GM21723 (cell line): ENCODE measurements at regions not wholly inside any gene's neighbourhood (a gene's known extent, or its start where the extent isn't known, plus 50 kb on each side); places are given as distances from the start of the nearest gene placed in this dataset.
"Not testable (repeated sequence)": the region's sequence is repeated elsewhere in the genome, so short reads cannot be mapped to it uniquely, and the experiment has no call there.

Experiments used
- ATAC-seq: cut with Tn5 transposase; IDR thresholded peaks from one replicate; pipeline ENCODE4 v1.9.1; 2021; ENCODE audit warnings: mild to moderate bottlenecking, moderate library complexity; ENCODE audit not compliant: unreplicated experiment

DNA sequence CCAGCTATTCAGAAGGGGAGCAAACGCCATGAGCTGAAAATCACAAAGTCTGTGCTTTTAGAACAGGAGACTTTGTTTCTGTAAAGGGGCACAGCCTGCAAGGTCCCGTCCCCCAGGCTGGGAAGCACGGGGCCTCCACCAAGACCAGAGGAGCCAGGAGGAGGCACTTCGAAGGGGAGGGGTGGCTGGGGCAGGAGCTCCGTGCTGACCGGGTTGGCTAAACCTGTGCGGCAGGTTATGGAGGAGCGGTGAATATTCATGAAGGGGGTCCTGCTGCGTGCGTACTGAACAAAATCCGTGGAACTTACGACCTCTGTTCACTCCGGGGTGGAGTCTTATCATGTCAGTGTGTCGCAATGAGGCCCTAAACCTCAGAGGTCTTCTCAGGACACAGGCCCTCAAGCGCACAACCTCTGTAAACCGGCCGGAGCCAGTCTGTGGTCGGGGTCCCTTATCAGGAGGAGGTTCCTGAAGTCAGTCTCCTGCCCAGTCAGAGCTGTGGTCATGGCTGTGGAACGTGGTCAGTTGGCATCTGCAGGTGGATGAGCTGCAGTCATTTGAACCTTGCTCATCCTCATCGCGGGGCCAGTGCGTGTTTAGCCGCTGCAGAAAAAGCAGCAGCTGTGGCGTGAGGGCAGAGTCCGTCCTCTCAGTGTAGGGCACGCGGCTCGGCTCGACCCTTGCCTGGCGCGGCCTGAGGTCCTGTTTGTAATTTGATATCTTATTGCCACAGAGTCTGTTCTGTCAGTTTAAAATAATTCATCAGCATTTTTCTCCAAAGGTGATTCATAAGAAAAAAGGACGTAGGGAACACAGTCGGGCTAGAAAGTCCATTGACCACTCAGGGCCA lies 5507.7 kb upstream of the TPTE start:
- ATAC-seq: not testable (repeated sequence)

DNA sequence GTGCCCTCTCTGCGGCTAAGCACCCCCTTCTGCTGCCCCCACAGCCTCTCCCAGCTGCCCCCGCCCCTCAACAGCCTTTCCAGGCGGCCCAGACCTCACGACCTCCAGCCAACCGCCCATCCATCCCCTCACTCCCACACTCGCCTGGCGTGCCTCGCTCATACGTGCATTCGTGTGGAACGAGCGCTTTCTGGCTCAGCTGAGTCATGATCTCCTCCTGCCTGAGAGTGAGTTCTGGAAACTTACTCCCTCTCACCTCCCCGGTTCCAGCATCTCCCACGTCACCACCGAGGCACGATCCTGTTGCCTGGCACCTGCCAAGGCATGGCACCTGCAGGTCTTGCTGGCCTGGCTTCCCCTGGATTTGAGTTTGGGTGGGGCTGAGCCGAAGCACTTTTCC lies 5506.2 kb upstream of the TPTE start:
- not testable (repeated sequence) for ATAC-seq

DNA sequence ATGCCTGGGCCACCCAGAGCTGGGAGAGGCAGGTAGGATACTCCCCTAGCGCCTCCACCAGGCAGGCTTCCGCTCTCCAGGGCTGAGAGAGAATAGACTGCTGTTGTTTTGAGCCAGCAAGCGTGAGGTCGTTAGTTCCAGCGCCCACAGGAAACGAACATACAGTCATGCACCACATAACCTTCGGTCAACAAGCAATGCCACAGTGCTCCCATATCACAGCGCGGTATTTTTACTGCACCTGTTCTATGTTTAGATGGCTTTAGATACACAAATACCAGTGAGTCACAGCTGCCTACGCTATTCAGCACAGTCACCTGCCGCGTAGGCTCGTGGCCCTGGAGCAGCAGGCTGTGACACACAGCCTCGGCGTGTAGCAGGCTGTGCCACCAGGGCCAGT lies 5502.3 kb upstream of the TPTE start:
- peak; percentile 49 for ATAC-seq

- peak; percentile 49 for ATAC-seq
Observed at GRCh38 chr21:5021815-5022214, 5499.6 kb upstream of the TPTE start.

DNA sequence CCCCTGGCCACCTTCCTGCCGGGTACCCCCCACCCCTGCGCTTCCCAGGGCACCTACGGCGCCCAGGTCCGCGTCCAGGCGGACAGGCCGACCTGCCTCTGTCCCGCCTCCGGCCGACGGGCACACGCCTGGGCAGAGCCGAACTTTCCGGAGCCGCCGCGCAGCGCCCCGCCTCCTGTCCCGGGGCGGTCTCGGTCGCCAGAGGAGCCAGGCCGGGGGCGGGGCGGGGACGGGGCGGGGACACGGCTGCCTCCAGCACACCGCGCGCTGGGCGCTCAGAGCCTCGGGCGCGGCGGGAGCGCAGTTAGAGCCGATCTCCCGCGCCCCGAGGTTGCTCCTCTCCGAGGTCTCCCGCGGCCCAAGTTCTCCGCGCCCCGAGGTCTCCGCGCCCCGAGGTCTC lies 5499.1 kb upstream of the TPTE start:
- peak; percentile 49 for ATAC-seq

GRCh38 chr21:5022748-5023147 lies 5498.6 kb upstream of the TPTE start:
- ATAC-seq: peak; percentile 8

- ATAC-seq: not testable (repeated sequence)
Observed at GRCh38 chr21:5035147-5035546, 5486.2 kb upstream of the TPTE start.

GRCh38 chr21:5035587-5035986 lies 5485.8 kb upstream of the TPTE start:
- ATAC-seq: not testable (repeated sequence)

- ATAC-seq: not testable (repeated sequence)
Observed at GRCh38 chr21:5037606-5038331, 5483.6 kb upstream of the TPTE start.

- not testable (repeated sequence) for ATAC-seq
Observed at GRCh38 chr21:5039926-5040325, 5481.5 kb upstream of the TPTE start.

GRCh38 chr21:5042583-5042982 lies 5478.8 kb upstream of the TPTE start:
- not testable (repeated sequence) for ATAC-seq

DNA sequence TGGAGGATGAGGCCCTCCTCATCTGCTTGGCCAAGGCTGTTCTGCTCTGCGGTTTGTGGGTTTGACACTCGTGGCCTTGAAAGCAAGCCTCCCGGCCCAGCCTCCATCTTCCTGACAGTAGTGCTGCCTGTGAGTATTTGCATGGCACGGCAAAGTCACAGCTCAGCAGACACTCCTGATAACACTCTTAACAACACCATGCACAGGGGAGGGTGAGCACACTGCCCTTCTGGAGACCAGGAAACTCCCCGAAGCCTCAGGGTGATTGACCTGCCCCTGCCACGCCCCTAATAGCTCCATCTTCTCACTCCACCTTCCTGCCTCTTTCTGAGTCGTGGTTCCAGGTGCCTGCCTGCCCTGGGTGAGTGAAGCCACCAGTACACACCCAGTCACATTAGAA lies 5476.6 kb upstream of the TPTE start:
- ATAC-seq: not testable (repeated sequence)

- ATAC-seq: not testable (repeated sequence)
Observed at GRCh38 chr21:5051303-5052018, 5469.9 kb upstream of the TPTE start.

DNA sequence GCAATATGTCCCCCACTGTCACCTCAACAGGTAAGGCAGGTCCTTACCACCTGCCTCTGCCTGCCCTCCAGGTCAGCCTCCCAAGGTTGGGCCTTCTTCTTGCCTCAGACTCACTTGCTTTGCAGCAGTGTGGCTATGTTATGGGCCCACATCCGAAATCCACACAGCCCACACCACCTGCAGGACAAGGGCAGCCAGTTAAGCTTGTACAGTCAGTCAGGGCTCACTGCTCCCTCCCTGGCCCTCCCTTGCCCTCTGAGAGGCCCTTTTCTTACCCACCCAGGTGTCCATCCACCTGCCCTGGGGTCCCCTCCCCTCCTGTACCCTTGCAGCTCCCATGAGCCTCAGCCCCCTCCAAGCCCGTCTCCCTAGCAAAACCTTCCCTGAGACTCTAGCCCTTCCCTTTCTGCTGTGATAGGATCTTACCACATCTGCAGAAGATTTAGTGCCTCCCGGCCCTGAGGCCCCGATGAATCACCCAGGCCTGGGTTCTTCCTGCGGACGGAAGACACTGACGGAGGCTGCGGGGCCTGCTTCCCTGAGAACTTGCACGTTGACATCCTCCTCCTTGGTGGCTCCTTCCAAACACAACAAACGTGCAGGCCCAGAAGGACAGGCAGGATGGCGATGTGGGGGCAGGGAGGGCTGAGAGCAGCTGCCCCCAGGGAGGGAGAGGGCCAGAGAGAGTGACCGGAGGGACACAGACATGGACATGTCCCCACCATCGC lies 5466.2 kb upstream of the TPTE start:
- not testable (repeated sequence) for ATAC-seq

DNA sequence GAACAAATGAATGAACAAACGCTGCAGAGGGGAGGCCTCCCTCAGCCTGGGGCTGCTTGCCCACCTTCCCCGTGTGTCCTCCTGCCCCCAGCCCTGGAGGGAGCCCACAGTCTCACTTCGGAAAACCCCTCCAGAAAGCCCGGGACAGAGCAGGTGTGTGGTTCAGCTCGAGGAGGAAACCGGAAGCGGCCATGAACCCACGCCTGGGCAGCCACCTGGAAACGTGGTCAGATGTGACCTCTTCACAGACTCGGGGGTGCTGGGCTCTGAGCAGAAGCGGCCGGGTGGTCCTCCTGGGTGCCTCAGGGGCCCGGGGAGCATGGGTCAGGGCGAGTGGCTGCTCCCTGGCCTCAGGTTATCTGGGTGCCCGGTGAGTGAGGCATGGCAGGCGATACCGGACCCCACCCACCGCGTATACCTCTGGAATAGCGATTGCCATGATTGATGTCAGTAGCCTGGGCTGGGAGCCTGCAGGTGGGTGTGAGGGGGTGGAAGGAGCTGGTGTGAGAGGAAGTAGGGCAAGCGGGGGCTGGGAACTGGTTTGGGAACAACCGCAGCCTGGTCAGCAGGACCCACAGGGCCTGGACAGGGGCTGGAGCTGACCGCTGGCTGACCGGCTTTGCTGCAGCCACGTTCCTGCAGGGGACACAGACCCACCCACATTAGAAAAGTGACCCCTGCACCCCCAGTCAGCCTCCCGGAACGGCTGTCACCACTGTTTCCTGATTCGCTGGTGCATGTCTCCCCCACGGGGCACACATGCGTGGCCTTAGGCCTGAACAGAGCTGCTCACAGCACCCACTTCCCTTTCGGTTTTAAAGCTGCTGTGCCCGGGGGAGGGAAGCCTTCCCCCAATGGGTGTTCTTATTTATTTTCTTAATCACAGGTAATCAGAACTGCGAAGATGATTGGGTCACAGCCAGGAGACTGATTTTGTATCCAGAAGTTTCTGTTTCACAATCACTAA lies 5465.1 kb upstream of the TPTE start:
- peak; percentile 66 for ATAC-seq

DNA sequence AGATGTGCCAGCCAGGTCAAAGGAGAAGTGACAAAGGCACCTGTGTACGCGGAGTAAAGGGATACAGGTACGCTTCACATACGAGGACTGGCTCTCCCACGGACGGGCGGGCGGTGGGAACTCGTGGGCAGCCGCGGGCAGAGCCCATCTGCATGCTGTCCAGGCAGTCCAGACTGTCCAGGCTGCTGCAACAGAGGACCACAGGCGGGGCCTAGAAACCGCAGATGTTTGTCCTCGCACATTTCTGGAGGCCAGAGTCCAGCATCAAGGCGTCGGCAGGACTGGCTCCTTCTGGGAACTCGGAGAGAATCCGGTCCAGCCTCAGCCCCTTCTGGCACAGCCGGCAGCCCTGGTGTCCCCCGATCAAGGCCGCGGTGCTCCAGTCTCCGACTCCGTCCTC lies 5464.3 kb upstream of the TPTE start:
- ATAC-seq: not testable (repeated sequence)

DNA sequence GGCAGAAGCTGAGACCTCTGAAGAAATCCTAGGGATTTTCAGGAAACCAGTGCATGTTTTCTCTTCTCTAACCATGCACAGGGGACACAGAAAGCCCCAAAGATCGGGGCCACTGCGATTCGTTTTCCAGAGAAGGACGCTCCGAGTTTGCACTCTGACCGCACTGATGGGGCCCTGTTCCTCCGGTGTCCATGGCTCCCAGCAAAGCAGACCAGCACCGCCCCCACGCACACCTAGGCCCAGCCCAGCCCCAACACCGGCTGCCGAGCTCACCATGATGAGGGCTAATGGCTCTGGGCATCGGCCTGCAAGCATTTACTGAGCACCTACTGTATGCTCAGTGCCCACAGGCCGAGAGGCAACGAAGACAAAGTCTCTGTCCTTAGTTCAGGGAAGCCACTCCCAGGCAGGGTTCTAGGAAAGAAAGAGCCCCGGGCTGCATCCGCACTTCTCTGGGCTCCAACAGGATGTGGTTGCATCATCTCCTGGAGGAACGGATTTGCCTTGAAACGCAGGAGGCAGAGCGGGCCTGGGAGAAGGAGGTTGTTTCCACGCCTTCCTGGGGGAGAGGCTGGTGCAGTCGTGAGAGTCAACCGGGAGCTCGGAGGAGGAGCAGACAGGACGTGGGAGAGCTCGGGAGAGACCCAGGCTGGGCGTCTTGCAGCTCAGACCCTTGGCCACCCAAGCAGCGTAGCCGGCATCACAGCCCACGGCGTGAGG lies 5460.9 kb upstream of the TPTE start:
- ATAC-seq: not testable (repeated sequence)

GRCh38 chr21:5064581-5065142 lies 5456.7 kb upstream of the TPTE start:
- ATAC-seq: not testable (repeated sequence)
